K562 (cell line): ENCODE measurements at regions not wholly inside any gene's neighbourhood (a gene's known extent, or its start where the extent isn't known, plus 50 kb on each side); places are given as distances from the start of the nearest gene placed in this dataset.

Experiments used
- ATAC-seq: fragments of 200-7000 bp; cut with Tn5 transposase; 3 replicates; pipeline ENCODE4 v1.9.1; 2020; ENCODE audit warnings: moderate library complexity
- BruUV-seq: library from RNA; stranded (reverse); fragments of 400-500 nt; replicated peaks from 2 replicates; lab custom pipeline; 2021; lab: Mats Ljungman, UMichigan
- CTCF ChIA-PET: fragments of 300-600 bp; formaldehyde crosslinking; extraction: SDS; loops from one replicate; lab custom pipeline; 2021; ENCODE audit warnings: low intra/inter-chr PET ratio; lab: Yijun Ruan, JAX
- POLR2A ChIA-PET: fragments of 300-600, 350-650 bp; sonication (Branson Sonifier 250); formaldehyde crosslinking; extraction: SDS; loops from one replicate; lab custom pipeline; 2021; ENCODE audit warnings: antibody characterized with exemption, inconsistent platforms; lab: Yijun Ruan, JAX
- DNase-seq, 4 experiments: peaks; one replicate each; pipeline versions ENCODE4 v3.0.0 to v3.0.0-alpha.2; 2011 to 2018; ENCODE audit warnings: low spot score in 3 of 4, mixed read lengths in 3 of 4; ENCODE audit errors: extremely low read depth in 1 of 4
- FAIRE-seq: peaks from 2 replicates; lab custom pipeline; 2011; peaks lifted over from hg19 to GRCh38; lab: Jason Lieb, UNC
- H2AFZ ChIP-seq: 2 replicates; pipeline ENCODE4 v1.6.0; 2011; ENCODE audit warnings: low read depth, low read length, control low read depth, inconsistent platforms
- H3K27ac ChIP-seq: fragments of 200-600 bp; 3 replicates; pipeline ENCODE4 v1.8.0; 2011; ENCODE audit warnings: low read depth, mild to moderate bottlenecking, control low read depth, inconsistent platforms, low read length, moderate library complexity, mixed read lengths; ENCODE audit errors: extremely low read depth
- H3K27me3 ChIP-seq, 2 experiments: fragments of 300-600 bp in 1 of 2; 2 replicates in 1 of 2; 3 replicates in 1 of 2; pipeline versions ENCODE4 v1.6.0 to v1.8.0; 2011; ENCODE audit warnings: inconsistent platforms in 2 of 2, low read length in 2 of 2, mild to moderate bottlenecking in 1 of 2, mixed read lengths in 1 of 2, moderate library complexity in 1 of 2; ENCODE audit not compliant: control insufficient read depth in 2 of 2, insufficient read depth in 2 of 2
- H3K36me3 ChIP-seq: fragments of 300-600 bp; 3 replicates; pipeline ENCODE4 v1.8.0; 2011; ENCODE audit warnings: mild to moderate bottlenecking, low read length, inconsistent platforms; ENCODE audit not compliant: control insufficient read depth, insufficient read depth
- H3K4me1 ChIP-seq, 2 experiments: fragments of 200-600 bp in 1 of 2; replicated peaks in 1 of 2; 2 replicates in 1 of 2; 3 replicates in 1 of 2; pipeline versions ENCODE4 v1.5.1 to v1.8.0; 2011; ENCODE audit warnings: inconsistent platforms in 2 of 2, low read length in 2 of 2, mild to moderate bottlenecking in 1 of 2, mixed read lengths in 1 of 2, moderate library complexity in 1 of 2; ENCODE audit not compliant: control insufficient read depth in 2 of 2, insufficient read depth in 2 of 2
- H3K4me2 ChIP-seq: 2 replicates; pipeline ENCODE4 v1.6.1; 2011; ENCODE audit warnings: low read length, control low read depth, inconsistent platforms, mixed read lengths; ENCODE audit not compliant: insufficient read depth
- H3K4me3 ChIP-seq: fragments of 200-600 bp; sonication (generic), shearing (Covaris generic); 2 replicates; pipeline ENCODE4 v1.5.1; 2016; ENCODE audit warnings: control low read depth, inconsistent platforms
- H3K79me2 ChIP-seq: fragments of 200-600 bp; 3 replicates; pipeline ENCODE4 v1.8.0; 2011; ENCODE audit warnings: low read length, inconsistent platforms; ENCODE audit not compliant: control insufficient read depth, insufficient read depth
- H3K9ac ChIP-seq, 2 experiments: 2 replicates each; pipeline versions ENCODE4 v1.6.0 to v1.6.1; 2011; ENCODE audit warnings: low read depth in 2 of 2, low read length in 2 of 2, control low read depth in 1 of 2, inconsistent platforms in 1 of 2, mild to moderate bottlenecking in 1 of 2, mixed read lengths in 1 of 2; ENCODE audit not compliant: insufficient read depth in 1 of 2
- H3K9me1 ChIP-seq: one replicate; pipeline ENCODE4 v1.6.0; 2011; ENCODE audit warnings: inconsistent platforms, mild to moderate bottlenecking, low read length, moderate library complexity; ENCODE audit not compliant: control insufficient read depth, insufficient read depth
- H3K9me3 ChIP-seq: replicated peaks from 2 replicates; pipeline ENCODE4 v1.5.1; 2011; ENCODE audit warnings: low read depth, low read length, inconsistent platforms; ENCODE audit not compliant: control insufficient read depth, insufficient read depth
- H4K20me1 ChIP-seq: replicated peaks from 2 replicates; pipeline ENCODE4 v1.6.1; 2011; ENCODE audit warnings: low read length, inconsistent platforms, mixed read lengths; ENCODE audit not compliant: control insufficient read depth, insufficient read depth
- AFF1 ChIP-seq, 2 experiments: fragments of 450-650 bp; IDR thresholded peaks; 2 replicates each; pipeline ENCODE4 v1.6.1; 2018; ENCODE audit warnings: mild to moderate bottlenecking in 2 of 2, low read depth in 1 of 2; ENCODE audit not compliant: partially characterized antibody in 2 of 2
- MCM2 ChIP-seq: fragments of 450-650 bp; IDR thresholded peaks from 2 replicates; pipeline ENCODE4 v1.6.1; 2017; ENCODE audit warnings: low read depth, mild to moderate bottlenecking
- NFATC3 ChIP-seq: fragments of 450-650 bp; IDR thresholded peaks from 2 replicates; pipeline ENCODE4 v1.6.1; 2017; ENCODE audit warnings: mild to moderate bottlenecking
- WGBS: fragments of 100-300 bp; shearing (Covaris generic); methylation state at CpG from one replicate; pipeline ENCODE4 v1.1.6; 2016; ENCODE audit warnings: low coverage, mixed read lengths; ENCODE audit not compliant: insufficient coverage; ENCODE audit errors: missing lambda C conversion rate; 5-methylcytosine and 5-hydroxymethylcytosine counted together
- in situ Hi-C: fragments of 300-500 bp; cut with MboI; formaldehyde crosslinking; loops from 4 replicates; pipeline ENCODE4 v1.15.0; 2018; ENCODE audit warnings: inconsistent platforms, mixed read lengths
- intact Hi-C: fragments of 100-400 bp; cut with micrococcal nuclease; formaldehyde crosslinking; loops from 2 replicates; pipeline ENCODE4 v1.14.2; 2022
- TF ChIP-seq, protein P1 (sequence below), 2 experiments: fragments of 450-650 bp in 1 of 2; sonication (generic) in 1 of 2; formaldehyde crosslinking in 1 of 2; IDR thresholded peaks; 2 replicates each; pipeline versions ENCODE4 v1.7.1 to v1.9.0; 2016 to 2022; ENCODE audit warnings: inconsistent platforms in 1 of 2, mild to moderate bottlenecking in 1 of 2, missing genetic modification reagents in 1 of 2

GRCh38 chr20:55160037-55160436 lies 684.6 kb downstream of the DOK5 start:
- WGBS, result 2% methylated on average over 3 of the region's 3 CpGs
- POLR2A ChIA-PET, result interaction anchor here (0.9 kb wide), 1 partner anchor 18 kb away, joined by 3 read pairs; no protein-coding TSS in a partner anchor

More at GRCh38 chr20:55160037-55160436, 684.6 kb downstream of the DOK5 start:
- no peak overlapping the region for H2AFZ ChIP-seq
- no peak overlapping the region for H3K4me3 ChIP-seq
- in situ Hi-C loops, result no loop called here
- H3K36me3 ChIP-seq, result no peaks in the 10 kb centered on the region
- no peak for ATAC-seq
- TF ChIP-seq AFF1 (IDR thresholded peaks at IDR 0.05; ENCODE audit: low read depth in 1 of 2, partially characterized antibody in 2 of 2) (no peak), NFATC3 (no peak), MCM2 (no peak)
- TF ChIP-seq, protein P1, sequence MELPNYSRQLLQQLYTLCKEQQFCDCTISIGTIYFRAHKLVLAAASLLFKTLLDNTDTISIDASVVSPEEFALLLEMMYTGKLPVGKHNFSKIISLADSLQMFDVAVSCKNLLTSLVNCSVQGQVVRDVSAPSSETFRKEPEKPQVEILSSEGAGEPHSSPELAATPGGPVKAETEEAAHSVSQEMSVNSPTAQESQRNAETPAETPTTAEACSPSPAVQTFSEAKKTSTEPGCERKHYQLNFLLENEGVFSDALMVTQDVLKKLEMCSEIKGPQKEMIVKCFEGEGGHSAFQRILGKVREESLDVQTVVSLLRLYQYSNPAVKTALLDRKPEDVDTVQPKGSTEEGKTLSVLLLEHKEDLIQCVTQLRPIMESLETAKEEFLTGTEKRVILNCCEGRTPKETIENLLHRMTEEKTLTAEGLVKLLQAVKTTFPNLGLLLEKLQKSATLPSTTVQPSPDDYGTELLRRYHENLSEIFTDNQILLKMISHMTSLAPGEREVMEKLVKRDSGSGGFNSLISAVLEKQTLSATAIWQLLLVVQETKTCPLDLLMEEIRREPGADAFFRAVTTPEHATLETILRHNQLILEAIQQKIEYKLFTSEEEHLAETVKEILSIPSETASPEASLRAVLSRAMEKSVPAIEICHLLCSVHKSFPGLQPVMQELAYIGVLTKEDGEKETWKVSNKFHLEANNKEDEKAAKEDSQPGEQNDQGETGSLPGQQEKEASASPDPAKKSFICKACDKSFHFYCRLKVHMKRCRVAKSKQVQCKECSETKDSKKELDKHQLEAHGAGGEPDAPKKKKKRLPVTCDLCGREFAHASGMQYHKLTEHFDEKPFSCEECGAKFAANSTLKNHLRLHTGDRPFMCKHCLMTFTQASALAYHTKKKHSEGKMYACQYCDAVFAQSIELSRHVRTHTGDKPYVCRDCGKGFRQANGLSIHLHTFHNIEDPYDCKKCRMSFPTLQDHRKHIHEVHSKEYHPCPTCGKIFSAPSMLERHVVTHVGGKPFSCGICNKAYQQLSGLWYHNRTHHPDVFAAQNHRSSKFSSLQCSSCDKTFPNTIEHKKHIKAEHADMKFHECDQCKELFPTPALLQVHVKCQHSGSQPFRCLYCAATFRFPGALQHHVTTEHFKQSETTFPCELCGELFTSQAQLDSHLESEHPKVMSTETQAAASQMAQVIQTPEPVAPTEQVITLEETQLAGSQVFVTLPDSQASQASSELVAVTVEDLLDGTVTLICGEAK (IDR thresholded peaks at IDR 0.05), result no peak
- TF ChIP-seq, protein P1 (CRISPR knock-in tag; IDR thresholded peaks at IDR 0.05), result no peak
- no peak overlapping the region for H3K4me2 ChIP-seq
- no TSS peak for BruUV-seq
- no peaks in the 10 kb centered on the region for H3K4me1 ChIP-seq
- CTCF ChIA-PET, result no interaction called here
- intact Hi-C loops, result no loop called here
- H3K9ac ChIP-seq, result no peak overlapping the region
- no peaks in the 10 kb centered on the region for H3K9me1 ChIP-seq
- no peaks in the 10 kb centered on the region for H3K9me3 ChIP-seq
- no peak for FAIRE-seq
- no peaks in the 10 kb centered on the region for H3K79me2 ChIP-seq
- no peaks in the 10 kb centered on the region for H3K27me3 ChIP-seq
- H4K20me1 ChIP-seq, result no peaks in the 10 kb centered on the region
- no peak for DNase-seq
- no peak overlapping the region for H3K27ac ChIP-seq
